ENCODE measurements at regions not wholly inside any gene's neighbourhood (a gene's known extent, or its start where the extent isn't known, plus 50 kb on each side); places are given as distances from the start of the nearest gene placed in this dataset.

GRCh38 chr6:14920276-14920675 lies 325.6 kb upstream of the JARID2 start:
- no peaks in the 10 kb centered on the region for H3K4me1 ChIP-seq
- no peaks in the 10 kb centered on the region for H3K36me3 ChIP-seq (replicated peaks in 1 of 2; ENCODE audit: insufficient read depth in 1 of 2, low read depth in 2 of 2)
- intact Hi-C loops (cut with DNase I), result no loop called here
- peak overlapping the region in 1 of 4 donors; percentile 71 for H3K27ac ChIP-seq
- H3K27me3 ChIP-seq, result no peaks in the 10 kb centered on the region
- no peak overlapping the region for H3K4me3 ChIP-seq
- no peak for TF ChIP-seq CTCF (IDR thresholded peaks at IDR 0.05)
- no peak for TF ChIP-seq POLR2A (IDR thresholded peaks at IDR 0.05)
- WGBS, 2 donors, result 84 to 87% methylated on average over 2 of the region's 2 CpGs
- DNase-seq (no peak), ATAC-seq (no peak)
- no peaks in the 10 kb centered on the region for H3K9me3 ChIP-seq

- intact Hi-C loops (cut with DNase I), result no loop called here
- H3K4me1 ChIP-seq, result no peaks in the 10 kb centered on the region
- 29 to 33% methylated on average over 11 of the region's 11 CpGs for WGBS, 2 donors
- ATAC-seq, result peak; percentile 41
- no peak for TF ChIP-seq CTCF (IDR thresholded peaks at IDR 0.05)
- no peak for TF ChIP-seq POLR2A (IDR thresholded peaks at IDR 0.05)
- H3K4me3 ChIP-seq, result no peak overlapping the region
- no peaks in the 10 kb centered on the region for H3K9me3 ChIP-seq
- H3K36me3 ChIP-seq (replicated peaks in 1 of 2; ENCODE audit: insufficient read depth in 1 of 2, low read depth in 2 of 2), result no peaks in the 10 kb centered on the region
- DNase-seq, result peak; percentile 22 to 78 (median 44)
- no peaks in the 10 kb centered on the region for H3K27me3 ChIP-seq
- H3K27ac ChIP-seq, result peak overlapping the region in 2 of 4 donors; percentile 59 to 71
These were observed 324.7 kb upstream of the JARID2 start for GRCh38 chr6:14921170-14921569.

- Histone ChIP-seq H3K4me1 (no peaks in the 10 kb centered on the region), H3K27me3 (no peaks in the 10 kb centered on the region), H3K9me3 (no peaks in the 10 kb centered on the region), H3K36me3 (replicated peaks in 1 of 2; ENCODE audit: insufficient read depth in 1 of 2, low read depth in 2 of 2) (no peaks in the 10 kb centered on the region), H3K27ac (peak overlapping the region in 2 of 4 donors; percentile 59 to 71), H3K4me3 (no peak overlapping the region)
- intact Hi-C loops (cut with DNase I), result no loop called here
- no peak for TF ChIP-seq CTCF (IDR thresholded peaks at IDR 0.05)
- no peak for TF ChIP-seq POLR2A (IDR thresholded peaks at IDR 0.05)
- ATAC-seq, result no peak
- DNase-seq, result peak in 2 of 4 donors; percentile 17 to 66
- WGBS, 2 donors, result 73 to 89% methylated on average over 14 to 15 of the region's 15 CpGs
These were observed 323.8 kb upstream of the JARID2 start for GRCh38 chr6:14921878-14922671.

GRCh38 chr6:14922706-14923460 lies 323.0 kb upstream of the JARID2 start:
- no peak for ATAC-seq
- WGBS, 2 donors, result 71 to 74% methylated on average over 9 of the region's 9 CpGs
- DNase-seq, result no peak
- no peak overlapping the region for H3K4me3 ChIP-seq
- intact Hi-C loops (cut with DNase I), result no loop called here
- H3K4me1 ChIP-seq, result no peaks in the 10 kb centered on the region
- no peaks in the 10 kb centered on the region for H3K9me3 ChIP-seq
- no peaks in the 10 kb centered on the region for H3K27me3 ChIP-seq
- peak overlapping the region in 2 of 4 donors; percentile 14 to 71 for H3K27ac ChIP-seq
- H3K36me3 ChIP-seq (replicated peaks in 1 of 2; ENCODE audit: insufficient read depth in 1 of 2, low read depth in 2 of 2), result no peaks in the 10 kb centered on the region
- TF ChIP-seq POLR2A (IDR thresholded peaks at IDR 0.05), result no peak
- no peak for TF ChIP-seq CTCF (IDR thresholded peaks at IDR 0.05)

Measured in body of pancreas (tissue), 4 donors.